ENCODE measurements at regions not wholly inside any gene's neighbourhood (a gene's known extent, or its start where the extent isn't known, plus 50 kb on each side); places are given as distances from the start of the nearest gene placed in this dataset.
"Not testable (repeated sequence)": the region's sequence is repeated elsewhere in the genome, so short reads cannot be mapped to it uniquely, and the experiment has no call there.

GRCh38 chr3:16675805-16676204 is 70.6 kb upstream of the DAZL start:
- H3K9me3 Mint-ChIP-seq (ENCODE audit: low read depth), result peaks cover 10% of the 10 kb centered on the region
- intact Hi-C loops (cut with DNase I, micrococcal nuclease), result no loop called here
- ChIA-PET POLR2A (no interaction called here), CTCF (interaction anchor here (0.6 kb wide), 1 partner anchor 625 kb away, joined by 3 read pairs; no protein-coding TSS in a partner anchor)
- ATAC-seq (no peak), DNase-seq (no peak)
- H3K27me3 Mint-ChIP-seq, result peaks cover 4% of the 10 kb centered on the region
- H3K4me1 Mint-ChIP-seq, result no peaks in the 10 kb centered on the region
- no peak overlapping the region for H3K27ac Mint-ChIP-seq
- no peak overlapping the region for H3K4me3 Mint-ChIP-seq
- peaks cover 2% of the 10 kb centered on the region for H3K36me3 Mint-ChIP-seq (ENCODE audit: low read depth)

GRCh38 chr3:16686679-16687078 is 81.5 kb upstream of the DAZL start:
- Mint-ChIP-seq H3K9me3 (ENCODE audit: low read depth) (no peaks in the 10 kb centered on the region), H3K27me3 (no peaks in the 10 kb centered on the region), H3K36me3 (ENCODE audit: low read depth) (no peaks in the 10 kb centered on the region), H3K4me1 (no peaks in the 10 kb centered on the region), H3K4me3 (no peak overlapping the region), H3K27ac (no peak overlapping the region)
- ATAC-seq (no peak), DNase-seq (no peak)
- ChIA-PET POLR2A (no interaction called here), CTCF (no interaction called here)
- intact Hi-C loops (cut with DNase I, micrococcal nuclease), result no loop called here

DNA sequence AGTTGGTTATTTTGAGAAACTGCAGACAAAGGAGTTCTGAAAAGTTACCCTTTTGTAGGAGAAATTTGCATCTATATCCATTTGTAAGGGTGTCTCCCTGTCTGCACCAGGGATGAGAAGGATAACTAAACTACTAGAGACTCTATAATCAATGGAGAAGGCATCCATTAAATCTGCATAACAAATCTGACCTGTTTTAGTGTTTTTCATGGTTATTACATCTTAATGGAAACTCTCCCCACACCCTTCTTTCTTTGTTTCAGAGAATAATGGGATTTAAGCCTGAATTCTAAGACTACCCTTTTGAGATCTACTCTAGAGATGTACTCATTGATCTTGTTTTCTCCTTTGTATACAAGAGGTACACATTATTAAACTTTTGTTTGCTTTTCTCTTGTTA is 82.0 kb upstream of the DAZL start:
- Mint-ChIP-seq H3K9me3 (ENCODE audit: low read depth) (no peaks in the 10 kb centered on the region), H3K36me3 (ENCODE audit: low read depth) (no peaks in the 10 kb centered on the region), H3K27ac (no peak overlapping the region), H3K4me3 (no peak overlapping the region), H3K4me1 (no peaks in the 10 kb centered on the region), H3K27me3 (no peaks in the 10 kb centered on the region)
- CTCF ChIA-PET, result interaction anchor here (0.7 to 1.1 kb wide), 3 partner anchors 10 to 482 kb away, joined by 3 read pairs; no protein-coding TSS in a partner anchor
- ATAC-seq (no peak), DNase-seq (no peak)
- intact Hi-C loops (cut with DNase I, micrococcal nuclease), result no loop called here
- POLR2A ChIA-PET, result no interaction called here

DNA sequence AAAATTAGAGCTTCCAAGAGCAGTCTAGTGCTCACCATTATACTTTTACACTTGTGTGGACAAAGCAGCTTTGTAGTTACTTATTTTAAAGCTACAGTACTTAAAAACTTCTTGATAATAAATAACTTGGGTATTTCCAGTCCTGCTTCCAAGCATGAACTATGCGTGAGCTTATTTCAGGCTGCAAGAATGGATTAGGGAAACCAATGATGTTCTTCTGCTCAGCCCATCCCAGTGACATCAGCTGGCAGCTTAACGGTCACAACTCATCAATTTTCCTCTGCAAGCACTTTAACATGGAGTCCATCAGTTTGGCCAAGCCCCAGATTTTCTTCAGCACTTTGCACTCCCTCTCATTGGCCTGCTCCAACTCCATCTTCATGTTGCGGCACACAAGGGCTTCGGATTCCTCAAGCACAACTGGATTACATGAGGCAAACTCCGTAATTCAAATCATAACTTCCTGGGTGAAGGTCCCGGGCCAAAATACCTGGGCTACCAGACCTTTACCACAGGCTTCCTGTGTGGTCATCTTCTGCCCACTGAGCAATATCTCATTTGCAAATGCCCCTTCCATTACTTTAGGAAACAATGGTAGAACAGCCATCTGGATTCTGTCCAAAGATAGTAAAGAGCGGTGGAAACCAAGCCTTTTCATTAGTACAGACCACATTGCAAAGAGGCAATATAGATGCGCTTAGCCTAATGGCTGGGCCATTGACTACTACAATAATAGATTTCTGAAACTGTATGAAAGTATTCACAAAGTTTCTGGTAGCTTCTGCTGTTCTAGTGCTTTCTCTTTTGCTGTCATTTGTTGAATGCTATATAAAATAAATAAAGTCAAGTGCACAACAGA is 87.5 kb upstream of the DAZL start:
- H3K27me3 Mint-ChIP-seq, result no peaks in the 10 kb centered on the region
- no peak for DNase-seq
- intact Hi-C loops (cut with DNase I, micrococcal nuclease), result no loop called here
- no peak overlapping the region for H3K27ac Mint-ChIP-seq
- CTCF ChIA-PET, result interaction anchor here (0.8 to 1.5 kb wide), 2 partner anchors 91 to 540 kb away, joined by 3 to 4 read pairs; no protein-coding TSS in a partner anchor
- POLR2A ChIA-PET, result interaction anchor here (0.6 kb wide), 1 partner anchor 1624 kb away, joined by 3 read pairs; no protein-coding TSS in a partner anchor
- H3K4me1 Mint-ChIP-seq, result no peaks in the 10 kb centered on the region
- no peaks in the 10 kb centered on the region for H3K9me3 Mint-ChIP-seq (ENCODE audit: low read depth)
- no peak overlapping the region for H3K4me3 Mint-ChIP-seq
- no peak for ATAC-seq
- H3K36me3 Mint-ChIP-seq (ENCODE audit: low read depth), result no peaks in the 10 kb centered on the region

GRCh38 chr3:16693820-16694219 is 88.6 kb upstream of the DAZL start:
- H3K27me3 Mint-ChIP-seq, result no peaks in the 10 kb centered on the region
- no peak for ATAC-seq
- POLR2A ChIA-PET, result no interaction called here

DNA sequence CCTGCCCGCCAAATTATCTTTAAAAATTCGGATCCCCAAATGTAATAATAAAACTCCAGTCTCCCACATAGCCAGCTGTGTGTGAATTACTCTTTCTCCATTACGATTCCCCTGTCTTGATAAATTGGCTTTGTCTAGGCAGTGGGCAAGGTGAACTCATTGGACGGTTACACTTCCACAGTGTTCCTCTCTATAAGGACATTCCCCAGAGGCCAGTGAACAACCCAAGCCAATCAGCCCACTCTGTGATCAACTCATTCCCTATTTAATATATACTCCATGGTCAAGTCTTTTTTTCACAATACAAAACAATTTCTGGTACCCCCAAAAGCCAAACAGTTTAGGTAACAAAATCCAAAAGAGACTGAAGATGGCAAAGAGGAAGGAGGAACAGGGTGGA is 90.5 kb upstream of the DAZL start:
- no peaks in the 10 kb centered on the region for H3K27me3 Mint-ChIP-seq
- intact Hi-C loops (cut with DNase I, micrococcal nuclease), result no loop called here
- DNase-seq (no peak), ATAC-seq (no peak)
- H3K9me3 Mint-ChIP-seq (ENCODE audit: low read depth), result no peaks in the 10 kb centered on the region
- no peaks in the 10 kb centered on the region for H3K36me3 Mint-ChIP-seq (ENCODE audit: low read depth)
- ChIA-PET POLR2A (no interaction called here), CTCF (no interaction called here)
- no peak overlapping the region for H3K27ac Mint-ChIP-seq
- no peaks in the 10 kb centered on the region for H3K4me1 Mint-ChIP-seq
- no peak overlapping the region for H3K4me3 Mint-ChIP-seq

More at GRCh38 chr3:16693820-16694219, 88.6 kb upstream of the DAZL start:
- no peaks in the 10 kb centered on the region for H3K9me3 Mint-ChIP-seq (ENCODE audit: low read depth)
- CTCF ChIA-PET, result interaction anchor here (0.7 kb wide), 1 partner anchor 129 kb away, joined by 3 read pairs; no protein-coding TSS in a partner anchor
- no peak for DNase-seq
- no peaks in the 10 kb centered on the region for H3K36me3 Mint-ChIP-seq (ENCODE audit: low read depth)
- no peak overlapping the region for H3K27ac Mint-ChIP-seq
- no peak overlapping the region for H3K4me3 Mint-ChIP-seq
- no peaks in the 10 kb centered on the region for H3K4me1 Mint-ChIP-seq
- intact Hi-C loops (cut with DNase I, micrococcal nuclease), result no loop called here

GRCh38 chr3:16697443-16698147 is 92.4 kb upstream of the DAZL start:
- ChIA-PET CTCF (interaction anchor here (0.6 to 1.1 kb wide), 3 partner anchors 10 to 427 kb away, joined by 3 to 4 read pairs (median 3); no protein-coding TSS in a partner anchor), POLR2A (no interaction called here)
- DNase-seq, result no peak
- H3K4me1 Mint-ChIP-seq, result no peaks in the 10 kb centered on the region
- H3K27ac Mint-ChIP-seq, result no peak overlapping the region
- no peaks in the 10 kb centered on the region for H3K36me3 Mint-ChIP-seq (ENCODE audit: low read depth)
- no peaks in the 10 kb centered on the region for H3K9me3 Mint-ChIP-seq (ENCODE audit: low read depth)
- H3K27me3 Mint-ChIP-seq, result no peaks in the 10 kb centered on the region
- no peak for ATAC-seq
- H3K4me3 Mint-ChIP-seq, result no peak overlapping the region
- intact Hi-C loops (cut with DNase I, micrococcal nuclease), result no loop called here

DNA sequence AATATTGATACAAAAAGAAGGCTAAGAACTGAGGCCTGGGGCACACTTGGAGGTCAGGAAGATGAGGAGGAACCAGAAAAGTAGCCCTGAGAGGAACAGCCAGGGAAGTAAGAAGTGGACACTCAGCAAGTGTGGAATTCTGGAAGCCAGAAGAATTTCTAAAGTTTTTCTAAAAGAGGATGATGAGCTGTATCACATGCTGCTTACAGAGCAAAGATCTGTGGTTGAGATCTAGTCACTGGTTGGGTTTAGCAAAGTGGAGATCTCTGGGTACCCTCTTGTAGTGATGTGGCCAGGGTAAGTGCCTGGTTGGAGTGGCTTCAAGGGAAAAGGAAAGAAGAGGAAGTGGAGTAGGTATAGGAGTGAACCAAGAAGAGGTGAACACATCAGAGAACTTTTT is 95.4 kb upstream of the DAZL start:
- Mint-ChIP-seq H3K27me3 (no peaks in the 10 kb centered on the region), H3K27ac (no peak overlapping the region), H3K36me3 (ENCODE audit: low read depth) (no peaks in the 10 kb centered on the region), H3K4me1 (no peaks in the 10 kb centered on the region), H3K9me3 (ENCODE audit: low read depth) (no peaks in the 10 kb centered on the region), H3K4me3 (no peak overlapping the region)
- DNase-seq, result no peak
- CTCF ChIA-PET, result no interaction called here
- ATAC-seq, result no peak
- intact Hi-C loops (cut with DNase I, micrococcal nuclease), result no loop called here
- POLR2A ChIA-PET, result no interaction called here

DNA sequence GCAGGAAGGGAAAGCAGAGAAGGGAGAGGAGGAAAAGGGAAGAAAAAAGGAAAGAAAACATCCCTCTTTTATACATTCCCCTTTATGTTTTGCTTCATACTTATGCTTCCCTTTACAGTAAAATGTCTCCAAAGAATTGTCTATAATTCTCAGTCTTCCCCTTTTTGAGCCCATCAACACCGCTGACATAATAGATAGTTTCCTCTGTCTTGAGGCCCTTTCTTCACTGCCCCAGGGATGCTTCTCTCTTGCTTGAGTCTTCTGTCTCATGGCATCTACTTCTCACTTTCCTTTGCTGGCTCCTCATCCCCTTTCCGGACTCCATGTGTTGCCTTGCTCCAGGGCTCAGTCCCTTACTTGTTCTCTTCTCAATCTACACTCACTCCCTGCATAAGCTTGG is 99.7 kb upstream of the DAZL start:
- no peaks in the 10 kb centered on the region for H3K27me3 Mint-ChIP-seq
- peaks cover 2% of the 10 kb centered on the region for H3K9me3 Mint-ChIP-seq (ENCODE audit: low read depth)
- POLR2A ChIA-PET, result no interaction called here
- DNase-seq (no peak), ATAC-seq (no peak)
- no peaks in the 10 kb centered on the region for H3K4me1 Mint-ChIP-seq
- CTCF ChIA-PET, result interaction anchor here (0.6 kb wide), 1 partner anchor 20 kb away, joined by 3 read pairs; no protein-coding TSS in a partner anchor
- H3K36me3 Mint-ChIP-seq (ENCODE audit: low read depth), result no peaks in the 10 kb centered on the region
- H3K4me3 Mint-ChIP-seq, result no peak overlapping the region
- H3K27ac Mint-ChIP-seq, result no peak overlapping the region
- intact Hi-C loops (cut with DNase I, micrococcal nuclease), result no loop called here

DNA sequence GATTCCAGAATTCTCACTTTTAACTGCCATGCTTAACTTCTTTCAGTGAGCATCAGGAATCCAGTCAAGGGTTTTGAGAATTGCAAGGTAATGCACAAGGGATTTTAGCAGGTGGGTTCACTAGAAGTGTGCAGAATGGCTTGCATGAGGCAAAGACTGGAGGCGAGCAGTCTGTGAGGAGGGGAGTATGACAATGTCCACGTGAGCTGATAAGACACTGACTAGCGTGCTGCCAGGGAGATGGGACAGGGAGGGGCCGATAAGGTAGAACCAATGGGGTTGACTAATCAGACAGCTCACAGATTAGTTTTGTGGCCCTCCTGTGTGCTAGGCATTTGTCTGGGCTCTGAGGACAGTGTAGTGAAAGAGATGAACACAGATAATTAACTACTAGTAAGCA is 102.0 kb upstream of the DAZL start:
- intact Hi-C loops (cut with DNase I, micrococcal nuclease), result no loop called here

GRCh38 chr3:16708285-16708684 is 103.1 kb upstream of the DAZL start:
- DNase-seq (no peak), ATAC-seq (no peak)
- Mint-ChIP-seq H3K4me1 (no peaks in the 10 kb centered on the region), H3K27ac (no peak overlapping the region), H3K9me3 (ENCODE audit: low read depth) (peaks cover 7% of the 10 kb centered on the region), H3K4me3 (no peak overlapping the region), H3K27me3 (no peaks in the 10 kb centered on the region), H3K36me3 (ENCODE audit: low read depth) (no peaks in the 10 kb centered on the region)
- POLR2A ChIA-PET, result no interaction called here
- CTCF ChIA-PET, result no interaction called here
- intact Hi-C loops (cut with DNase I, micrococcal nuclease), result no loop called here

More for the DNA sequence above, 102.0 kb upstream of the DAZL start:
- Mint-ChIP-seq H3K36me3 (ENCODE audit: low read depth) (no peaks in the 10 kb centered on the region), H3K4me3 (no peak overlapping the region), H3K27me3 (no peaks in the 10 kb centered on the region), H3K9me3 (ENCODE audit: low read depth) (peaks cover 2% of the 10 kb centered on the region), H3K27ac (no peak overlapping the region), H3K4me1 (no peaks in the 10 kb centered on the region)
- ChIA-PET POLR2A (no interaction called here), CTCF (no interaction called here)
- ATAC-seq (no peak), DNase-seq (no peak)

- H3K4me1 Mint-ChIP-seq; DNase-seq; ATAC-seq; H3K27me3 Mint-ChIP-seq; H3K36me3 Mint-ChIP-seq (ENCODE audit: low read depth); H3K27ac Mint-ChIP-seq; H3K4me3 Mint-ChIP-seq; intact Hi-C loops (cut with DNase I, micrococcal nuclease): not testable (repeated sequence)
- POLR2A ChIA-PET, result interaction anchor here (0.7 kb wide), 1 partner anchor 390 kb away, joined by 3 read pairs; no protein-coding TSS in a partner anchor
- CTCF ChIA-PET, result interaction anchor here (0.5 to 1.0 kb wide), 4 partner anchors 106 to 946 kb away, joined by 3 to 7 read pairs (median 3); partner anchors contain the start of gene DAZL
- H3K9me3 Mint-ChIP-seq (ENCODE audit: low read depth), result peaks cover 15% of the 10 kb centered on the region
Observed at GRCh38 chr3:16711691-16712090, 106.5 kb upstream of the DAZL start.

Data from activated CD4-positive, alpha-beta T cell treated with anti-CD3 and anti-CD28 coated beads for 36 hours (primary cell).